ENCODE measurements at regions not wholly inside any gene's neighbourhood (a gene's known extent, or its start where the extent isn't known, plus 50 kb on each side); places are given as distances from the start of the nearest gene placed in this dataset.

GRCh38 chr3:64859625-64860535, 172.1 kb upstream of the ADAMTS9 start:
- peak overlapping the region in 1 of 2 experiments; percentile 100; a peak in 2 of 4 replicates for H3K27ac ChIP-seq (ENCODE audit: low read depth in 2 of 2, low read length in 1 of 2)
- POLR2A ChIA-PET: no interaction called here
- H3K9me2 ChIP-seq: no peaks in the 10 kb centered on the region
- no peaks in the 10 kb centered on the region for H3K79me2 ChIP-seq (ENCODE audit: insufficient read depth)
- H3K4me2 ChIP-seq: no peak overlapping the region
- no peaks in the 10 kb centered on the region for H3K36me3 ChIP-seq (replicated peaks in 1 of 2; ENCODE audit: control insufficient read depth in 1 of 2, insufficient read depth in 2 of 2, low read length in 1 of 2)
- no peak for DNase-seq
- no peaks in the 10 kb centered on the region for H4K20me1 ChIP-seq (ENCODE audit: insufficient read depth)
- no peak overlapping the region for H3K4me3 ChIP-seq (ENCODE audit: low read depth in 2 of 2, low read length in 1 of 2)
- no peak overlapping the region for H3K9ac ChIP-seq
- no peaks in the 10 kb centered on the region for H3F3A ChIP-seq (replicated peaks; ENCODE audit: insufficient read depth)
- CTCF ChIA-PET: no interaction called here
- 77% methylated on average over 6 of the region's 6 CpGs for WGBS (ENCODE audit: low lambda C conversion rate)
- no peak for TF ChIP-seq TAF1 (IDR thresholded peaks at IDR 0.05; ENCODE audit: borderline replicate concordance, low read depth, low read length)
- TF ChIP-seq GATA2 (CRISPR knock-in tag; IDR thresholded peaks at IDR 0.05): no peak
- no peak for TF ChIP-seq RCOR1 (IDR thresholded peaks at IDR 0.05; ENCODE audit: low read length)
- no peak for TF ChIP-seq IRF3 (IDR thresholded peaks at IDR 0.05; ENCODE audit: low read depth, low read length)
- TF ChIP-seq RXRA (IDR thresholded peaks at IDR 0.05; ENCODE audit: borderline replicate concordance, low read depth): no peak
- TF ChIP-seq USF1 (IDR thresholded peaks at IDR 0.05; ENCODE audit: borderline replicate concordance, low read depth): no peak
- TF ChIP-seq REST (IDR thresholded peaks at IDR 0.05; ENCODE audit: low read depth, low read length): no peak
- no peak for TF ChIP-seq GABPA (IDR thresholded peaks at IDR 0.05; ENCODE audit: low read depth)
- TF ChIP-seq JUND (IDR thresholded peaks at IDR 0.05): no peak
- TF ChIP-seq FOSL2 (IDR thresholded peaks at IDR 0.05; ENCODE audit: borderline replicate concordance, low read depth): no peak
- TF ChIP-seq ZBTB33 (IDR thresholded peaks at IDR 0.05; ENCODE audit: borderline replicate concordance, low read depth): no peak
- TF ChIP-seq SMC3 (IDR thresholded peaks at IDR 0.05; ENCODE audit: low read depth, low read length): no peak
- no peak overlapping the region for H2AFZ ChIP-seq (ENCODE audit: low read depth)
- H3K9me3 ChIP-seq: no peaks in the 10 kb centered on the region
- no peaks in the 10 kb centered on the region for H3K27me3 ChIP-seq (ENCODE audit: insufficient read depth)
- peaks cover 0 to 40% of the 10 kb centered on the region in 2 experiments; a peak in 3 of 4 replicates for H3K4me1 ChIP-seq (ENCODE audit: control insufficient read depth in 1 of 2, insufficient read depth in 2 of 2, low read depth in 1 of 2, low read length in 1 of 2)
